B cell (primary cell): ENCODE measurements at regions not wholly inside any gene's neighbourhood (a gene's known extent, or its start where the extent isn't known, plus 50 kb on each side); places are given as distances from the start of the nearest gene placed in this dataset.

ENCODE experiments used
- EZH2 ChIP-seq: IDR thresholded peaks from 2 replicates; pipeline ENCODE4 v1.6.1; 2012; ENCODE audit warnings: borderline replicate concordance, low read depth, mild to moderate bottlenecking, moderate library complexity, low read length; ENCODE audit not compliant: insufficient read depth, poor library complexity, severe bottlenecking
- TF ChIP-seq, protein P1 (sequence below): fragments of 200-600 bp; IDR thresholded peaks from one replicate; pipeline ENCODE4 v1.8.0; 2022; ENCODE audit warnings: antibody characterized with exemption, mild to moderate bottlenecking

GRCh38 chr5:117955831-117956230 lies 1032.5 kb downstream of the DTWD2 start:
- TF ChIP-seq, protein P1, sequence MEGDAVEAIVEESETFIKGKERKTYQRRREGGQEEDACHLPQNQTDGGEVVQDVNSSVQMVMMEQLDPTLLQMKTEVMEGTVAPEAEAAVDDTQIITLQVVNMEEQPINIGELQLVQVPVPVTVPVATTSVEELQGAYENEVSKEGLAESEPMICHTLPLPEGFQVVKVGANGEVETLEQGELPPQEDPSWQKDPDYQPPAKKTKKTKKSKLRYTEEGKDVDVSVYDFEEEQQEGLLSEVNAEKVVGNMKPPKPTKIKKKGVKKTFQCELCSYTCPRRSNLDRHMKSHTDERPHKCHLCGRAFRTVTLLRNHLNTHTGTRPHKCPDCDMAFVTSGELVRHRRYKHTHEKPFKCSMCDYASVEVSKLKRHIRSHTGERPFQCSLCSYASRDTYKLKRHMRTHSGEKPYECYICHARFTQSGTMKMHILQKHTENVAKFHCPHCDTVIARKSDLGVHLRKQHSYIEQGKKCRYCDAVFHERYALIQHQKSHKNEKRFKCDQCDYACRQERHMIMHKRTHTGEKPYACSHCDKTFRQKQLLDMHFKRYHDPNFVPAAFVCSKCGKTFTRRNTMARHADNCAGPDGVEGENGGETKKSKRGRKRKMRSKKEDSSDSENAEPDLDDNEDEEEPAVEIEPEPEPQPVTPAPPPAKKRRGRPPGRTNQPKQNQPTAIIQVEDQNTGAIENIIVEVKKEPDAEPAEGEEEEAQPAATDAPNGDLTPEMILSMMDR: no peak
- no peak for TF ChIP-seq EZH2
